Peyer's patch (tissue), 4 donors: ENCODE measurements at regions not wholly inside any gene's neighbourhood (a gene's known extent, or its start where the extent isn't known, plus 50 kb on each side); places are given as distances from the start of the nearest gene placed in this dataset.

Experiments used
- CTCF ChIP-seq, 6 experiments: fragments of 450-650 bp in 4 of 6; fragments of 200-600 bp in 2 of 6; sonication (generic) in 1 of 6; IDR thresholded peaks; one replicate each; pipeline ENCODE4 v1.5.1; 2017 to 2019; ENCODE audit warnings: antibody characterized with exemption in 6 of 6, mild to moderate bottlenecking in 3 of 6, moderate library complexity in 1 of 6
- POLR2A ChIP-seq, 2 donors: fragments of 450-650 bp; IDR thresholded peaks; one replicate each; pipeline ENCODE4 v1.5.1; 2017; ENCODE audit warnings: antibody characterized with exemption in 2 of 2, mild to moderate bottlenecking in 2 of 2, moderate library complexity in 2 of 2

- TF ChIP-seq CTCF (IDR thresholded peaks at IDR 0.05) (no peak), POLR2A (IDR thresholded peaks at IDR 0.05) (no peak)
Observed at GRCh38 chr5:68392617-68393016, 177.1 kb downstream of the PIK3R1 start.
